K562 (cell line): ENCODE measurements at regions not wholly inside any gene's neighbourhood (a gene's known extent, or its start where the extent isn't known, plus 50 kb on each side); places are given as distances from the start of the nearest gene placed in this dataset.

ENCODE experiments used
- ATAC-seq: fragments of 200-7000 bp; cut with Tn5 transposase; 3 replicates; pipeline ENCODE4 v1.9.1; 2020; ENCODE audit warnings: moderate library complexity
- BruUV-seq: library from RNA; stranded (reverse); fragments of 400-500 nt; replicated peaks from 2 replicates; lab custom pipeline; 2021; lab: Mats Ljungman, UMichigan
- CTCF ChIA-PET: fragments of 300-600 bp; formaldehyde crosslinking; extraction: SDS; loops from one replicate; lab custom pipeline; 2021; ENCODE audit warnings: low intra/inter-chr PET ratio; lab: Yijun Ruan, JAX
- POLR2A ChIA-PET: fragments of 300-600, 350-650 bp; sonication (Branson Sonifier 250); formaldehyde crosslinking; extraction: SDS; loops from one replicate; lab custom pipeline; 2021; ENCODE audit warnings: antibody characterized with exemption, inconsistent platforms; lab: Yijun Ruan, JAX
- DNase-seq, 4 experiments: peaks; one replicate each; pipeline versions ENCODE4 v3.0.0 to v3.0.0-alpha.2; 2011 to 2018; ENCODE audit warnings: low spot score in 3 of 4, mixed read lengths in 3 of 4; ENCODE audit errors: extremely low read depth in 1 of 4
- FAIRE-seq: peaks from 2 replicates; lab custom pipeline; 2011; peaks lifted over from hg19 to GRCh38; lab: Jason Lieb, UNC
- H2AFZ ChIP-seq: 2 replicates; pipeline ENCODE4 v1.6.0; 2011; ENCODE audit warnings: low read depth, low read length, control low read depth, inconsistent platforms
- H3K27ac ChIP-seq: fragments of 200-600 bp; 3 replicates; pipeline ENCODE4 v1.8.0; 2011; ENCODE audit warnings: low read depth, mild to moderate bottlenecking, control low read depth, inconsistent platforms, low read length, moderate library complexity, mixed read lengths; ENCODE audit errors: extremely low read depth
- H3K27me3 ChIP-seq, 2 experiments: fragments of 300-600 bp in 1 of 2; 2 replicates in 1 of 2; 3 replicates in 1 of 2; pipeline versions ENCODE4 v1.6.0 to v1.8.0; 2011; ENCODE audit warnings: inconsistent platforms in 2 of 2, low read length in 2 of 2, mild to moderate bottlenecking in 1 of 2, mixed read lengths in 1 of 2, moderate library complexity in 1 of 2; ENCODE audit not compliant: control insufficient read depth in 2 of 2, insufficient read depth in 2 of 2
- H3K36me3 ChIP-seq: fragments of 300-600 bp; 3 replicates; pipeline ENCODE4 v1.8.0; 2011; ENCODE audit warnings: mild to moderate bottlenecking, low read length, inconsistent platforms; ENCODE audit not compliant: control insufficient read depth, insufficient read depth
- H3K4me1 ChIP-seq, 2 experiments: fragments of 200-600 bp in 1 of 2; replicated peaks in 1 of 2; 2 replicates in 1 of 2; 3 replicates in 1 of 2; pipeline versions ENCODE4 v1.5.1 to v1.8.0; 2011; ENCODE audit warnings: inconsistent platforms in 2 of 2, low read length in 2 of 2, mild to moderate bottlenecking in 1 of 2, mixed read lengths in 1 of 2, moderate library complexity in 1 of 2; ENCODE audit not compliant: control insufficient read depth in 2 of 2, insufficient read depth in 2 of 2
- H3K4me2 ChIP-seq: 2 replicates; pipeline ENCODE4 v1.6.1; 2011; ENCODE audit warnings: low read length, control low read depth, inconsistent platforms, mixed read lengths; ENCODE audit not compliant: insufficient read depth
- H3K4me3 ChIP-seq: fragments of 200-600 bp; sonication (generic), shearing (Covaris generic); 2 replicates; pipeline ENCODE4 v1.5.1; 2016; ENCODE audit warnings: control low read depth, inconsistent platforms
- H3K79me2 ChIP-seq: fragments of 200-600 bp; 3 replicates; pipeline ENCODE4 v1.8.0; 2011; ENCODE audit warnings: low read length, inconsistent platforms; ENCODE audit not compliant: control insufficient read depth, insufficient read depth
- H3K9ac ChIP-seq, 2 experiments: 2 replicates each; pipeline versions ENCODE4 v1.6.0 to v1.6.1; 2011; ENCODE audit warnings: low read depth in 2 of 2, low read length in 2 of 2, control low read depth in 1 of 2, inconsistent platforms in 1 of 2, mild to moderate bottlenecking in 1 of 2, mixed read lengths in 1 of 2; ENCODE audit not compliant: insufficient read depth in 1 of 2
- H3K9me1 ChIP-seq: one replicate; pipeline ENCODE4 v1.6.0; 2011; ENCODE audit warnings: inconsistent platforms, mild to moderate bottlenecking, low read length, moderate library complexity; ENCODE audit not compliant: control insufficient read depth, insufficient read depth
- H3K9me3 ChIP-seq: replicated peaks from 2 replicates; pipeline ENCODE4 v1.5.1; 2011; ENCODE audit warnings: low read depth, low read length, inconsistent platforms; ENCODE audit not compliant: control insufficient read depth, insufficient read depth
- H4K20me1 ChIP-seq: replicated peaks from 2 replicates; pipeline ENCODE4 v1.6.1; 2011; ENCODE audit warnings: low read length, inconsistent platforms, mixed read lengths; ENCODE audit not compliant: control insufficient read depth, insufficient read depth
- ARNT ChIP-seq, 2 experiments: fragments of 450-650 bp; IDR thresholded peaks; 2 replicates each; pipeline ENCODE4 v1.6.1; 2016; ENCODE audit warnings: mild to moderate bottlenecking in 1 of 2
- CEBPB ChIP-seq: fragments of 450-650 bp; IDR thresholded peaks from 2 replicates; pipeline ENCODE4 v1.6.1; 2016; ENCODE audit warnings: missing genetic modification characterization, missing compliant biosample characterization
- GATAD2A ChIP-seq: fragments of 450-650 bp; IDR thresholded peaks from 2 replicates; pipeline ENCODE4 v1.6.1; 2017
- HCFC1 ChIP-seq: IDR thresholded peaks from 2 replicates; pipeline ENCODE4 v1.6.1; 2012; ENCODE audit warnings: low read depth, low read length, improper control_type of control experiment
- RBM39 ChIP-seq: fragments of 200-400 bp; formaldehyde crosslinking; optimal IDR thresholded peaks from 2 replicates; pipeline ENCODE3; 2018; ENCODE audit warnings: low read depth, low read length
- TCF7L2 ChIP-seq: fragments of 150-350 bp; IDR thresholded peaks from 2 replicates; pipeline ENCODE4 v1.6.1; 2016; ENCODE audit warnings: low read depth, mild to moderate bottlenecking, low read length, moderate library complexity
- ZBTB12 ChIP-seq: fragments of 250-450 bp; sonication (Bioruptor Pico); IDR thresholded peaks from 2 replicates; pipeline ENCODE4 v1.4.0; 2020
- ZBTB7A ChIP-seq: IDR thresholded peaks from 2 replicates; pipeline ENCODE4 v1.6.1; 2011; ENCODE audit warnings: low read depth, mild to moderate bottlenecking, low read length, moderate library complexity, borderline replicate concordance; ENCODE audit not compliant: control insufficient read depth
- ZNF133 ChIP-seq: fragments of 250-450 bp; sonication (Bioruptor Pico); IDR thresholded peaks from 2 replicates; pipeline ENCODE4 v1.4.0; 2020; ENCODE audit warnings: mild to moderate bottlenecking
- ZNF174 ChIP-seq: fragments of 250-450 bp; sonication (Bioruptor Pico); IDR thresholded peaks from 2 replicates; pipeline ENCODE4 v1.4.0; 2020; ENCODE audit warnings: mild to moderate bottlenecking
- ZNF282 ChIP-seq: sonication (generic); formaldehyde crosslinking; IDR thresholded peaks from 2 replicates; pipeline ENCODE4 v1.8.1; 2023; ENCODE audit warnings: missing genetic modification reagents
- ZNF583 ChIP-seq: fragments of 250-450 bp; sonication (Bioruptor Pico); IDR thresholded peaks from 2 replicates; pipeline ENCODE4 v1.4.0; 2020
- ZSCAN32 ChIP-seq: fragments of 450-650 bp; formaldehyde crosslinking; IDR thresholded peaks from 2 replicates; pipeline ENCODE4 v1.4.0; 2020; ENCODE audit warnings: mild to moderate bottlenecking, moderate library complexity
- WGBS: fragments of 100-300 bp; shearing (Covaris generic); methylation state at CpG from one replicate; pipeline ENCODE4 v1.1.6; 2016; ENCODE audit warnings: low coverage, mixed read lengths; ENCODE audit not compliant: insufficient coverage; ENCODE audit errors: missing lambda C conversion rate; 5-methylcytosine and 5-hydroxymethylcytosine counted together
- in situ Hi-C: fragments of 300-500 bp; cut with MboI; formaldehyde crosslinking; loops from 4 replicates; pipeline ENCODE4 v1.15.0; 2018; ENCODE audit warnings: inconsistent platforms, mixed read lengths
- intact Hi-C: fragments of 100-400 bp; cut with micrococcal nuclease; formaldehyde crosslinking; loops from 2 replicates; pipeline ENCODE4 v1.14.2; 2022
- TF ChIP-seq, protein P1 (sequence below), 2 experiments: IDR thresholded peaks in 1 of 2; conservative IDR thresholded peaks in 1 of 2; 2 replicates each; pipeline ENCODE4 v1.6.1; 2016; ENCODE audit warnings: low read depth in 2 of 2, mild to moderate bottlenecking in 1 of 2, missing compliant biosample characterization in 1 of 2, missing genetic modification characterization in 1 of 2, moderate library complexity in 1 of 2
- TF ChIP-seq, protein P2 (sequence below): fragments of 250-450 bp; sonication (Bioruptor Pico); IDR thresholded peaks from 2 replicates; pipeline ENCODE4 v1.8.0; 2021; ENCODE audit warnings: moderate library complexity, mild to moderate bottlenecking, inconsistent platforms

DNA sequence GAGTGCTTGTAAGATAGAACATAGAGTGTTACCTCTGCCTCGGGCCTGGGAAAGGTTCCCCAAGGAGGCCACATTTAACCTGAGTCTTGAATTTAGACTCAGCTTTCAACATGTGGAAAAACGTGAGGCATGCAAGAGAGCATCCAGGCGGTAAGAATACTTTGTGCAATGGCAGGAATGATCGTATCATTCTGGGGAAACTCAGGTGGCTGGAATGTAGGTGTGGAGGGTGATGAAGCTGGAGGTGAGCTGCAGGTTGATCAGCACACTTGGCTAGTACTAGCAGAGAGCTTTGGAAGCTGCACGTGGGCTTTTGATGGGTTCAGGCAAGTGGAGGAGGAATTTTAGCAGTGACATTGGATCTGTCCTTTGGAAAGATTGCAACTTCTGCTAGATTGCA is 270.3 kb upstream of the RAG2 start (continued):
- TF ChIP-seq, protein P1, sequence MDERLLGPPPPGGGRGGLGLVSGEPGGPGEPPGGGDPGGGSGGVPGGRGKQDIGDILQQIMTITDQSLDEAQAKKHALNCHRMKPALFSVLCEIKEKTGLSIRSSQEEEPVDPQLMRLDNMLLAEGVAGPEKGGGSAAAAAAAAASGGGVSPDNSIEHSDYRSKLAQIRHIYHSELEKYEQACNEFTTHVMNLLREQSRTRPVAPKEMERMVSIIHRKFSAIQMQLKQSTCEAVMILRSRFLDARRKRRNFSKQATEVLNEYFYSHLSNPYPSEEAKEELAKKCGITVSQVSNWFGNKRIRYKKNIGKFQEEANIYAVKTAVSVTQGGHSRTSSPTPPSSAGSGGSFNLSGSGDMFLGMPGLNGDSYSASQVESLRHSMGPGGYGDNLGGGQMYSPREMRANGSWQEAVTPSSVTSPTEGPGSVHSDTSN (CRISPR knock-in tag; IDR thresholded peaks at IDR 0.05; ENCODE audit: low read depth): no peak
- TF ChIP-seq, protein P1 (tag; conservative IDR thresholded peaks at IDR 0.05; ENCODE audit: low read depth): no peak
- no peak for TF ChIP-seq ZNF174 (CRISPR knock-in tag)
- TF ChIP-seq ZNF282 (CRISPR knock-in tag): no peak
- no peak for TF ChIP-seq ZNF583 (CRISPR knock-in tag)
- TF ChIP-seq, all 486 proteins: peak for 0

- no peaks in the 10 kb centered on the region for H3K36me3 ChIP-seq
- ChIA-PET POLR2A (no interaction called here), CTCF (no interaction called here)
- no peaks in the 10 kb centered on the region for H4K20me1 ChIP-seq
- no peak overlapping the region for H3K27ac ChIP-seq
- no peaks in the 10 kb centered on the region for H3K27me3 ChIP-seq
- DNase-seq (no peak), FAIRE-seq (no peak), ATAC-seq (no peak)
- no peaks in the 10 kb centered on the region for H3K4me1 ChIP-seq
- no TSS peak for BruUV-seq
- intact Hi-C loops (no loop called here), in situ Hi-C loops (no loop called here)
- H3K9me3 ChIP-seq: no peaks in the 10 kb centered on the region
- H3K4me2 ChIP-seq: no peak overlapping the region
- H2AFZ ChIP-seq: no peak overlapping the region
- no peaks in the 10 kb centered on the region for H3K79me2 ChIP-seq
- H3K9me1 ChIP-seq: no peaks in the 10 kb centered on the region
- no peak overlapping the region for H3K4me3 ChIP-seq
- no peak overlapping the region for H3K9ac ChIP-seq
- 0% methylated on average over 1 of the region's 1 CpG for WGBS
- TF ChIP-seq ZSCAN32 (no peak), ZNF133 (CRISPR knock-in tag) (no peak), HCFC1 (no peak), RBM39 (no peak), ZBTB7A (no peak), ARNT (IDR thresholded peaks at IDR 0.05) (no peak), CEBPB (tag) (no peak), ZBTB12 (CRISPR knock-in tag) (no peak), TCF7L2 (no peak), GATAD2A (no peak)
- TF ChIP-seq, protein P2, sequence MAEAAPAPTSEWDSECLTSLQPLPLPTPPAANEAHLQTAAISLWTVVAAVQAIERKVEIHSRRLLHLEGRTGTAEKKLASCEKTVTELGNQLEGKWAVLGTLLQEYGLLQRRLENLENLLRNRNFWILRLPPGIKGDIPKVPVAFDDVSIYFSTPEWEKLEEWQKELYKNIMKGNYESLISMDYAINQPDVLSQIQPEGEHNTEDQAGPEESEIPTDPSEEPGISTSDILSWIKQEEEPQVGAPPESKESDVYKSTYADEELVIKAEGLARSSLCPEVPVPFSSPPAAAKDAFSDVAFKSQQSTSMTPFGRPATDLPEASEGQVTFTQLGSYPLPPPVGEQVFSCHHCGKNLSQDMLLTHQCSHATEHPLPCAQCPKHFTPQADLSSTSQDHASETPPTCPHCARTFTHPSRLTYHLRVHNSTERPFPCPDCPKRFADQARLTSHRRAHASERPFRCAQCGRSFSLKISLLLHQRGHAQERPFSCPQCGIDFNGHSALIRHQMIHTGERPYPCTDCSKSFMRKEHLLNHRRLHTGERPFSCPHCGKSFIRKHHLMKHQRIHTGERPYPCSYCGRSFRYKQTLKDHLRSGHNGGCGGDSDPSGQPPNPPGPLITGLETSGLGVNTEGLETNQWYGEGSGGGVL (CRISPR knock-in tag): no peak
Measured at GRCh38 chr11:36865846-36866245, 267.8 kb upstream of the RAG2 start.
